BLaER1 (cell line): ENCODE measurements at regions not wholly inside any gene's neighbourhood (a gene's known extent, or its start where the extent isn't known, plus 50 kb on each side); places are given as distances from the start of the nearest gene placed in this dataset.
"Not testable (repeated sequence)": the region's sequence is repeated elsewhere in the genome, so short reads cannot be mapped to it uniquely, and the experiment has no call there.

Experiments used
- H3K27ac ChIP-seq: shearing (Covaris generic); formaldehyde crosslinking; 2 replicates; pipeline ENCODE4 v1.8.1; 2022
- H3K27me3 ChIP-seq: shearing (Covaris generic); formaldehyde crosslinking; 2 replicates; pipeline ENCODE4 v1.8.1; 2022
- H3K36me3 ChIP-seq: shearing (Covaris generic); formaldehyde crosslinking; 2 replicates; pipeline ENCODE4 v1.8.1; 2022
- H3K4me1 ChIP-seq: shearing (Covaris generic); formaldehyde crosslinking; 2 replicates; pipeline ENCODE4 v1.8.1; 2022
- H3K4me2 ChIP-seq: shearing (Covaris generic); formaldehyde crosslinking; 2 replicates; pipeline ENCODE4 v1.8.1; 2022
- H3K4me3 ChIP-seq: shearing (Covaris generic); formaldehyde crosslinking; 2 replicates; pipeline ENCODE4 v1.8.1; 2022
- H3K9ac ChIP-seq: shearing (Covaris generic); formaldehyde crosslinking; 2 replicates; pipeline ENCODE4 v1.8.1; 2022
- H3K9me3 ChIP-seq: shearing (Covaris generic); formaldehyde crosslinking; 2 replicates; pipeline ENCODE4 v1.8.1; 2022
- H4K20me1 ChIP-seq: shearing (Covaris generic); formaldehyde crosslinking; 2 replicates; pipeline ENCODE4 v1.8.1; 2022
- Cebpa-rat ChIP-seq: shearing (Covaris generic); IDR thresholded peaks from 2 replicates; pipeline ENCODE4 v1.8.1; 2022

GRCh38 chr3:87691109-87691508 is 367.7 kb downstream of the CGGBP1 start:
- H3K9me3 ChIP-seq, result no peaks in the 10 kb centered on the region
- no peak for TF ChIP-seq Cebpa-rat
- H3K27ac ChIP-seq, result no peak overlapping the region
- H3K4me3 ChIP-seq, result no peak overlapping the region
- H3K27me3 ChIP-seq, result no peaks in the 10 kb centered on the region
- H4K20me1 ChIP-seq, result no peaks in the 10 kb centered on the region
- no peak overlapping the region for H3K4me2 ChIP-seq
- H3K36me3 ChIP-seq, result no peaks in the 10 kb centered on the region
- H3K9ac ChIP-seq, result no peak overlapping the region
- no peaks in the 10 kb centered on the region for H3K4me1 ChIP-seq

- not testable (repeated sequence) for H3K4me2 ChIP-seq, H3K9me3 ChIP-seq, H3K9ac ChIP-seq, H4K20me1 ChIP-seq, H3K4me3 ChIP-seq, H3K36me3 ChIP-seq, H3K27ac ChIP-seq, H3K27me3 ChIP-seq
- peaks cover 11% of the 10 kb centered on the region for H3K4me1 ChIP-seq
These were observed 379.7 kb downstream of the CGGBP1 start for GRCh38 chr3:87678984-87679660.

GRCh38 chr3:87674397-87675161 is 384.2 kb downstream of the CGGBP1 start:
- peak overlapping the region; percentile 44 for H3K4me2 ChIP-seq
- no peak overlapping the region for H3K4me3 ChIP-seq

GRCh38 chr3:87673132-87673531 is 385.7 kb downstream of the CGGBP1 start:
- H4K20me1 ChIP-seq, result no peaks in the 10 kb centered on the region
- no peaks in the 10 kb centered on the region for H3K27me3 ChIP-seq
- no peak overlapping the region for H3K27ac ChIP-seq
- H3K4me3 ChIP-seq, result no peak overlapping the region
- TF ChIP-seq Cebpa-rat, result no peak
- H3K4me1 ChIP-seq, result peaks cover 11% of the 10 kb centered on the region
- H3K9me3 ChIP-seq, result no peaks in the 10 kb centered on the region
- H3K36me3 ChIP-seq, result no peaks in the 10 kb centered on the region
- no peak overlapping the region for H3K4me2 ChIP-seq
- H3K9ac ChIP-seq, result no peak overlapping the region

More at GRCh38 chr3:87674397-87675161, 384.2 kb downstream of the CGGBP1 start:
- Histone ChIP-seq H3K27ac (no peak overlapping the region), H3K9me3 (no peaks in the 10 kb centered on the region), H3K4me1 (peaks cover 11% of the 10 kb centered on the region), H3K9ac (no peak overlapping the region), H3K27me3 (no peaks in the 10 kb centered on the region), H4K20me1 (no peaks in the 10 kb centered on the region), H3K36me3 (no peaks in the 10 kb centered on the region)
- TF ChIP-seq Cebpa-rat, result no peak

GRCh38 chr3:87654184-87654583 is 377.8 kb upstream of the POU1F1 start:
- Histone ChIP-seq H3K4me2 (no peak overlapping the region), H4K20me1 (no peaks in the 10 kb centered on the region), H3K4me3 (no peak overlapping the region), H3K4me1 (no peaks in the 10 kb centered on the region), H3K9ac (no peak overlapping the region), H3K9me3 (no peaks in the 10 kb centered on the region), H3K27ac (no peak overlapping the region), H3K27me3 (no peaks in the 10 kb centered on the region), H3K36me3 (no peaks in the 10 kb centered on the region)
- no peak for TF ChIP-seq Cebpa-rat

- not testable (repeated sequence) for H3K27me3 ChIP-seq, H3K27ac ChIP-seq, H3K4me1 ChIP-seq, H3K36me3 ChIP-seq, H3K9ac ChIP-seq, H3K4me3 ChIP-seq, H4K20me1 ChIP-seq, H3K4me2 ChIP-seq, H3K9me3 ChIP-seq
These were observed 376.8 kb upstream of the POU1F1 start for GRCh38 chr3:87653138-87653537.

- TF ChIP-seq Cebpa-rat, result no peak
- Histone ChIP-seq H4K20me1 (no peaks in the 10 kb centered on the region), H3K9me3 (no peaks in the 10 kb centered on the region), H3K4me2 (no peak overlapping the region), H3K27ac (no peak overlapping the region), H3K36me3 (no peaks in the 10 kb centered on the region), H3K4me3 (no peak overlapping the region), H3K9ac (no peak overlapping the region), H3K27me3 (no peaks in the 10 kb centered on the region), H3K4me1 (no peaks in the 10 kb centered on the region)
These were observed 358.0 kb upstream of the POU1F1 start for GRCh38 chr3:87634426-87634825.

- Histone ChIP-seq H3K4me3 (no peak overlapping the region), H3K27ac (no peak overlapping the region), H3K9ac (no peak overlapping the region), H3K4me1 (no peaks in the 10 kb centered on the region), H3K4me2 (no peak overlapping the region), H3K9me3 (no peaks in the 10 kb centered on the region), H4K20me1 (no peaks in the 10 kb centered on the region), H3K27me3 (no peaks in the 10 kb centered on the region), H3K36me3 (no peaks in the 10 kb centered on the region)
- TF ChIP-seq Cebpa-rat, result no peak
These were observed 350.9 kb upstream of the POU1F1 start for GRCh38 chr3:87627316-87627715.

GRCh38 chr3:87626546-87626945 is 350.2 kb upstream of the POU1F1 start:
- Histone ChIP-seq H3K4me2 (no peak overlapping the region), H3K4me1 (no peaks in the 10 kb centered on the region), H4K20me1 (no peaks in the 10 kb centered on the region), H3K4me3 (no peak overlapping the region), H3K27ac (no peak overlapping the region), H3K9ac (no peak overlapping the region), H3K9me3 (no peaks in the 10 kb centered on the region), H3K36me3 (no peaks in the 10 kb centered on the region), H3K27me3 (no peaks in the 10 kb centered on the region)
- no peak for TF ChIP-seq Cebpa-rat

GRCh38 chr3:87625876-87626275 is 349.5 kb upstream of the POU1F1 start:
- H3K36me3 ChIP-seq, result no peaks in the 10 kb centered on the region
- no peaks in the 10 kb centered on the region for H3K9me3 ChIP-seq
- no peak overlapping the region for H3K4me3 ChIP-seq
- H3K27me3 ChIP-seq, result no peaks in the 10 kb centered on the region
- no peak for TF ChIP-seq Cebpa-rat
- H3K4me2 ChIP-seq, result no peak overlapping the region
- no peaks in the 10 kb centered on the region for H4K20me1 ChIP-seq
- no peaks in the 10 kb centered on the region for H3K4me1 ChIP-seq
- H3K27ac ChIP-seq, result no peak overlapping the region
- no peak overlapping the region for H3K9ac ChIP-seq
